Left ventricle myocardium inferior (tissue), 1 donor: ENCODE measurements at regions not wholly inside any gene's neighbourhood (a gene's known extent, or its start where the extent isn't known, plus 50 kb on each side); places are given as distances from the start of the nearest gene placed in this dataset.

Source experiments
- DNase-seq: peaks from one replicate; pipeline ENCODE4 v3.0.0-alpha.2; 2020
- H3K27ac ChIP-seq: fragments of 200-600 bp; replicated peaks from 2 replicates; pipeline ENCODE4 v1.8.0; 2021
- H3K27me3 ChIP-seq: fragments of 200-600 bp; 2 replicates; pipeline ENCODE4 v1.8.0; 2021; ENCODE audit warnings: low read depth
- H3K36me3 ChIP-seq: fragments of 200-600 bp; 2 replicates; pipeline ENCODE4 v1.8.0; 2021
- H3K4me1 ChIP-seq: fragments of 200-600 bp; 2 replicates; pipeline ENCODE4 v1.8.0; 2021
- H3K4me3 ChIP-seq: fragments of 200-600 bp; 2 replicates; pipeline ENCODE4 v1.8.0; 2021; ENCODE audit warnings: mild to moderate bottlenecking, moderate library complexity
- H3K9me3 ChIP-seq: fragments of 200-600 bp; replicated peaks from 2 replicates; pipeline ENCODE4 v1.8.0; 2021
- CTCF ChIP-seq: fragments of 200-600 bp; IDR thresholded peaks from 2 replicates; pipeline ENCODE4 v1.8.0; 2021; ENCODE audit warnings: antibody characterized with exemption, mild to moderate bottlenecking, borderline replicate concordance
- intact Hi-C: fragments of 100-400 bp; cut with micrococcal nuclease; formaldehyde crosslinking; loops from one replicate; pipeline ENCODE4 v1.11.0; 2022
- donor health status: DM: no; HTN: yes; CAD: no; lungs with severe emphysema.

GRCh38 chr5:160922311-160922710 lies 70.3 kb upstream of the ATP10B start:
- no peaks in the 10 kb centered on the region for H3K4me1 ChIP-seq
- intact Hi-C loops: no loop called here
- no peaks in the 10 kb centered on the region for H3K36me3 ChIP-seq
- H3K9me3 ChIP-seq: no peaks in the 10 kb centered on the region
- peaks cover 5% of the 10 kb centered on the region for H3K27me3 ChIP-seq
- no peak overlapping the region for H3K4me3 ChIP-seq
- no peak for DNase-seq
- no peak overlapping the region for H3K27ac ChIP-seq
- TF ChIP-seq CTCF: no peak

GRCh38 chr5:160921423-160922285 lies 69.6 kb upstream of the ATP10B start:
- Histone ChIP-seq H3K4me1 (no peaks in the 10 kb centered on the region), H3K27me3 (peaks cover 11% of the 10 kb centered on the region), H3K36me3 (no peaks in the 10 kb centered on the region), H3K27ac (no peak overlapping the region), H3K9me3 (no peaks in the 10 kb centered on the region), H3K4me3 (no peak overlapping the region)
- intact Hi-C loops: no loop called here
- no peak for DNase-seq
- no peak for TF ChIP-seq CTCF

GRCh38 chr5:160919626-160920025 lies 67.6 kb upstream of the ATP10B start:
- no peak for DNase-seq
- Histone ChIP-seq H3K9me3 (no peaks in the 10 kb centered on the region), H3K27ac (no peak overlapping the region), H3K4me3 (no peak overlapping the region), H3K27me3 (peaks cover 24% of the 10 kb centered on the region), H3K4me1 (no peaks in the 10 kb centered on the region), H3K36me3 (no peaks in the 10 kb centered on the region)
- intact Hi-C loops: no loop called here
- no peak for TF ChIP-seq CTCF

- no peak for DNase-seq
- no peak for TF ChIP-seq CTCF
Observed at GRCh38 chr5:160918386-160918785, 66.4 kb upstream of the ATP10B start.

GRCh38 chr5:160906090-160906489 lies 54.1 kb upstream of the ATP10B start:
- TF ChIP-seq CTCF: no peak
- Histone ChIP-seq H3K9me3 (no peaks in the 10 kb centered on the region), H3K4me1 (no peaks in the 10 kb centered on the region), H3K4me3 (no peak overlapping the region), H3K36me3 (no peaks in the 10 kb centered on the region), H3K27me3 (no peaks in the 10 kb centered on the region), H3K27ac (no peak overlapping the region)
- DNase-seq: no peak
- intact Hi-C loops: no loop called here

More at GRCh38 chr5:160918386-160918785, 66.4 kb upstream of the ATP10B start:
- intact Hi-C loops: no loop called here
- no peaks in the 10 kb centered on the region for H3K36me3 ChIP-seq
- H3K4me3 ChIP-seq: no peak overlapping the region
- no peaks in the 10 kb centered on the region for H3K4me1 ChIP-seq
- no peak overlapping the region for H3K27ac ChIP-seq
- H3K27me3 ChIP-seq: peaks cover 24% of the 10 kb centered on the region
- no peaks in the 10 kb centered on the region for H3K9me3 ChIP-seq
